HG03571 (cell line): ENCODE measurements at regions not wholly inside any gene's neighbourhood (a gene's known extent, or its start where the extent isn't known, plus 50 kb on each side); places are given as distances from the start of the nearest gene placed in this dataset.

ENCODE experiments used
- ATAC-seq: cut with Tn5 transposase; IDR thresholded peaks from one replicate; pipeline ENCODE4 v1.9.1; 2021; ENCODE audit not compliant: unreplicated experiment

DNA sequence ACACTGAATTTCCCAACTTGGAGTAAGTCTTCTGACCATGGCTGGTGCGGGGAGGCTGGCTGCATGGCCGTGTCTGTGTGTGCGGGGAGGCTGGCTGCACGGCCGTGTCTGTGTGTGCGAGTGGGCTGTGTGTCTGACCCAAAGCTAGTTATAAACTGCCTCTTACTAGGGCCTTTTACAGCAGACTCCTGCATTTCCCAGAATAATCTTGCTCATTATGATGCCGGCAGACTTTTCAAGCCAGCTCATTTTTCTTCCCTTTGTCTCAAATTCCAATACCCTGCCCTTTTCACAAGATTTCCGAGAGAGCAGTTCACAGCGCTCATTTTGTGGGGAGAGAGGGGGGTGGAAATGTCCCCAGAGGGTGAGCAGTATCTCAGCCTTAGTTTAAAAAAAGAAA, 470.7 kb upstream of the BRINP1 start:
- no peak for ATAC-seq

- ATAC-seq, result no peak
These were observed 469.0 kb upstream of the BRINP1 start for GRCh38 chr9:119838210-119838609.

- no peak for ATAC-seq
These were observed 466.8 kb upstream of the BRINP1 start for GRCh38 chr9:119836036-119836435.

DNA sequence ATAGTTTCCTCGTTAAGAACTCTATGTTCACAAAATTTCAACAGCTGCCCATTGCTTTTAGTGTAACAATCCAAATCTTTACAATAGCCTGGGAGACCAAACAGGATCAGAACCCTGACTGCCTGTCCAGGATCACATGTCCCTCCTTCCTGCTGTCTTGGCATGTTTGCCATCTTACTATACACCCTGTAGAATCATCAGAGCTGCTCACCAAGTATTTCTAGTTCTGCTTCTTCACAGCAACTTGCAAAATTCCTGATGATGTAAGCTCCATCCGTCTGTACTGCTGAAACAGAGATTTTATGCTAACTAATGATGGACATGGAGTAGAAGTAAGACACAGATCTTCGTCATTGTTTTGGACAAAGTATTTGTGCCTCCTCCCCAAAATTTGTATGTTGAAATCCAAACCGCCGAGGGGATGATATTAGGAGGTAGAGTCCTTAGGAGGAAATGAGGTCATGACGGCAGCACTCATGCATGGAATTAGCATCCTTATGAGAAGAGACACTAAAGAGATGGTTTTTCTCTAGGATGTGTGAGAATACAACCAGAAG, 464.9 kb upstream of the BRINP1 start:
- ATAC-seq, result no peak

DNA sequence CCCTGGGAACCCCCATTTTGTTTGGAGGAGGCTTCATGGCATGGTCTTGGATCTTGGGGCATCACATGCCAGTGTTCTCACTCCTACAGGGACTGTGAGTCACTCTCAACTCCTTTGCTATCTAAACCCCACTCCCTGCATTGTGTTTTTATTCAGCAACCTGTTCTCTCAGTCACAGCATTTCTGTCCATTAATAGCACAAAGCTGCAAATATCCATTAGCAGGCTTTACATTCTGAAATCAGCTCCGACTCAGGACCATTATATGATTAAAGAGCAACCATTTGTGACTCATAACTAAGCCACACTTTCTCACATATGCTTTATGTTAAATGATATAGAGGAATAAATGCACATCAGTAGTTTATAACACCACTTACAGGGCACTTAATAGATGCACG, 462.1 kb upstream of the BRINP1 start:
- ATAC-seq, result no peak

DNA sequence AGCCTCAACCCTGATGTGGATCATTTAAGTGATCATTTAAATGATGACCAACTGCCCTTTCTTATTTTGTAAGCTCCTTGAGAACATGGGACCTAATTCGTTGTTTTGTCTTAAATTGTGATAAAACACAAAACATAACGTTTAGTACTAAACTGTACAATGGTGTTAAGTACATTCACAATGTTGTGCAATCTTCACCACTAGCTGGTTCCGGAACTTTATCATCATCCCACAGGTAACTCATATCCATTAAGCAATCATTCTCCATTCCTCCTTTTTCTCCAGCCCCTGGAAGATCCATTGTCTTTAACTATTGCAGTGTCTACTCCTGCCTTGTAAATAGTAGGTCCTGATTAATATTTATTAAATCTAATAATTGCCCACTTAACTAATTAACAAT, 460.5 kb upstream of the BRINP1 start:
- no peak for ATAC-seq

DNA sequence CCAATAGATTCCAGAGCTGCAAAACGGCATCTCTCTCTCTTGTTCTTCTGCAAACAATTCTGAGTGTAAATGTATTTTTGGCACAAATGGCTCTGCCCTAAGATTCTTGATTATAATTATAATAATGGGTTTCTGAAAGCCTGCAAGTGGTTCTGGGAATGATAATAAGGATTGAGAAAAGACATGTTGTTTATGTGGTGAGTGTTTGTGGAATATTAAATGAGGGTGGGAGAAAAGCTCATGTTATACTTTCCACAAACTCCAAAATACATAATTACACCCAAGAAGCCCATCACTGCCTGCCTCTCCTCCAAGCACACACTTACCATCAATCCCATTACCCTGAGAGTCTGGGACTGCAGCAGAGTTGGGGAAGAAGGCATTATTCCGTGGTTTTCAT, 460.0 kb upstream of the BRINP1 start:
- ATAC-seq, result no peak

GRCh38 chr9:119827526-119827925, 458.3 kb upstream of the BRINP1 start:
- no peak for ATAC-seq

DNA sequence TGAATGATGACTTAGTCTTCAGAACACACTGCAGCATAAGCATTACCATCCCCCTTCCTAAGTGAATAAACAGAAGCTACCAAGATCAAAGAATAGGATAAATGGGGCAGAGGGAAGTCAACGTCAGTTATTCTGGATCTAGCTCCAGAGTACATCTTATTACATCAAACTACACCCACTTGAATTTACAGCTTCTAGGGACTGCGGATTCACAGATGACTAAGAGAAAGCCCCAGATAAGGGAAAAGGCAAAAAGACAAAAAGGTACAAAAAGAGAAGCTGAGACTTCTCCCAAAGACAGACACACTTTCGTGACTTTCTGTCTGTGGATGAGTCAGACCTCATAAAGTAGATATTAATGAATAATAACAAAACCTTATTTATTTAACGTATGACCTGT, 457.9 kb upstream of the BRINP1 start:
- ATAC-seq, result no peak

DNA sequence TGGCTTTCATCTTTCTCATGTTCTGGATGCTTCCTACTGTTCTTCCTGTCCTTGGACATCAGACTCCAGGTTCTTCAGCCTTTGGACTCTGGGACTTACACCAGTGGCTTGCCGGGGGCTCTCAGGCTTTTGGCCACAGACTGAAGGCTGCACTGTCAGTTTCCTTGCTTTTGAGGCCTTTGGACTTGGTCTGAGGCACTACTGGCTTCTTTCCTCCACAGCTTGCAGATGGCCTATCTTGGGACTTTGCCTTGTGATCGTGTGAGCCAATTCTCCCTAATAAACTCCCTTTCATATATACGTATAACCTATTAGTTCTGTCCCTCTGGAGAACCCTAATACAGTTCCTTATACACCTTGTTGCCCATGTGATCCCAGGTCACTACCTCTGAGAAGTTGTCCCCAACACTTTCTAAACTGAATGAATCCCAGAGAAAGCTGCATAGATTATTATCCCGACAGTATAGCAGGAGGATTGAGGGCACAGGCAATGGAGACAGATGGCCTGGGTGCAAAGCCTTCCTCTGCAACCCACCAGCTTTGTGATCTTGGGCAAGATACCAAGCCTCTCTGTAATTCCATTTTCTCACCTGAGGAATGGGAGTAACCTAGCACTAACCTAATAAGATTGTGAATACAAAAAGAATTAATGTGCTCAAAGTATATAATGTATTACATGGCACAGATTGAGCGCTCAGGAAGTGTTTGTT, 449.6 kb upstream of the BRINP1 start:
- ATAC-seq, result no peak

DNA sequence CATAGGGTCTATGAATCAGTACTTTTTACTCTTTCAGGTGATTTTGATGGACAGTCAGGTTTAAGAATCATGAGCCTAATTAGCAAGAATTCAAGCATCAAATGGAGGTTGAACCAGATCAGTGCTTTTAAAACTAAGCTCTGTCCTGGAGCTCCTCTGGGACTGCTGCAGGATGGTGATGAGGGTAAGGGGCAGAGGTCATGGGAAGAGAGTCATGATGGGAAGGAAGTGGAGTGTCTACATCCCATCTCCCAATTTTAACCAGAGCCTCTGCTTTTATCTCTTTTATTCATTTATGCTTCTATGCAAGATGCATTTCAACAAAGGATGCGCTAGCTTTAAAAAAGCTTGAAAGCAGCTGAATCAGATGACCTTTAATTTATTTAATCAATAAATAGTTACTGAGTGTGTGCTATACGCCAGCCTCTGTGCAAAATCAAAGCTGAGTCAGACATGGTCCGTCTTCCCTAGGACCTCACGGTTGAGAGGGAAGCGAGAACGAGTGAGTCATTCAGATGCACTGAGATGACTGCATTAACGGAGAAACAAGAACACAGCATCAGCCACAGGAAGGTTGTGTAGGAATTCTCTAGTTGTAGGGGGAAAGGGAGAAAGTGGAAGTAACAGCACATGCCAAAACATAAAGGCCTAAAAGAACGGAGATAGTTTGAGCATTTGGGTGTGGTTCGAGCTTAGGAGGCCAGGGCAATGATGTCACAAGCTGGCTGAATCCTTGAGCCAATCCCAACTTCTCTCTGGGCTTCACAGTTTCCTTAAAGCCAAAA, 441.6 kb upstream of the BRINP1 start:
- ATAC-seq, result no peak

DNA sequence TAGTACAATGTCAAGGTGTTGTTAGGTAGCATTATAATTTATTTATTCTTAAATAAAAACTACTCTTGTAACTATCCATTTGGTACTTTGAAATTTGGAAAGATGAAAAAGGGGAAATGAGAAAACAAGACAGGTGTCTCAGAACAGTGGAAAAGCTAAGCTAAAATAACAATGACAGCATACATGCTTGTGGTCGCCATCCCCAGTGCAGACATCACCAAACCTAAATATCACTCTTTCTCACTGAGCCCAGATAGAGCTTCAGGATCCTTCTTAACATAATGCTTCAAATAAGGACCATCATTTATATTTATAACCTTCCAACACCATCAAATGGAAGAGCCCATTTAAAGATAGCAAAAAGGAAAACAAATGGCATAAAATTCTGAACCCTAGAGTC, 434.4 kb upstream of the BRINP1 start:
- no peak for ATAC-seq

GRCh38 chr9:119802621-119803020, 433.4 kb upstream of the BRINP1 start:
- ATAC-seq, result no peak

- ATAC-seq, result no peak
These were observed 432.9 kb upstream of the BRINP1 start for GRCh38 chr9:119802133-119802532.

GRCh38 chr9:119801311-119801710, 432.1 kb upstream of the BRINP1 start:
- ATAC-seq, result no peak

DNA sequence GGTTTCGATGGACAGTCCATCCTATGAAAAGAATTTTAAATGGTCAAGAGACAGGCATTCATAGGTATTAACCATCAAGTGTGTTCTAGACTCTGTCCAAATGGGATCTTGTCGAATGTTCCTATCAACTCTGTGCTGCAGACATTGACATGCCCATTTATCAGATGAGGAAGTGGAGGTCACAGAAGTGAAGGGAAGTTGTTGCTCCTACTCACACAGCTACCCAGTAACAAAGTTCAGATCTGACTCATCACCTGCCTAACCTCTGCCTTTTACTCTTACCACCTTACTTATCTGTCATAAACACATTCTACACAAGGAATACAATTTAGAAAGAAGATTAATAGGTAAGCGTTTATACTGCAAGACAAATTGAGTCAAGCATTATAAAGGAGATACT, 426.2 kb upstream of the BRINP1 start:
- no peak for ATAC-seq

- ATAC-seq, result no peak
These were observed 425.6 kb upstream of the BRINP1 start for GRCh38 chr9:119794836-119795235.

- no peak for ATAC-seq
These were observed 424.0 kb upstream of the BRINP1 start for GRCh38 chr9:119793218-119793617.

GRCh38 chr9:119792242-119792641, 423.0 kb upstream of the BRINP1 start:
- ATAC-seq, result no peak

- ATAC-seq, result no peak
These were observed 420.8 kb upstream of the BRINP1 start for GRCh38 chr9:119789987-119790386.

- ATAC-seq, result no peak
These were observed 419.7 kb upstream of the BRINP1 start for GRCh38 chr9:119788921-119789320.

GRCh38 chr9:119781886-119782285, 412.7 kb upstream of the BRINP1 start:
- ATAC-seq, result no peak
